Activated CD4-positive, CD25-positive, alpha-beta regulatory T cell (primary cell): ENCODE measurements at regions not wholly inside any gene's neighbourhood (a gene's known extent, or its start where the extent isn't known, plus 50 kb on each side); places are given as distances from the start of the nearest gene placed in this dataset.

Experiments
- DNase-seq, 4 experiments: peaks; one replicate each; lab custom pipeline; 2025; lab: John Stamatoyannopoulos, UW

GRCh38 chr11:15580775-15581095, 466.0 kb downstream of the INSC start:
- DNase-seq, result no peak

GRCh38 chr11:15584158-15584557, 469.4 kb downstream of the INSC start:
- DNase-seq, result no peak

DNA sequence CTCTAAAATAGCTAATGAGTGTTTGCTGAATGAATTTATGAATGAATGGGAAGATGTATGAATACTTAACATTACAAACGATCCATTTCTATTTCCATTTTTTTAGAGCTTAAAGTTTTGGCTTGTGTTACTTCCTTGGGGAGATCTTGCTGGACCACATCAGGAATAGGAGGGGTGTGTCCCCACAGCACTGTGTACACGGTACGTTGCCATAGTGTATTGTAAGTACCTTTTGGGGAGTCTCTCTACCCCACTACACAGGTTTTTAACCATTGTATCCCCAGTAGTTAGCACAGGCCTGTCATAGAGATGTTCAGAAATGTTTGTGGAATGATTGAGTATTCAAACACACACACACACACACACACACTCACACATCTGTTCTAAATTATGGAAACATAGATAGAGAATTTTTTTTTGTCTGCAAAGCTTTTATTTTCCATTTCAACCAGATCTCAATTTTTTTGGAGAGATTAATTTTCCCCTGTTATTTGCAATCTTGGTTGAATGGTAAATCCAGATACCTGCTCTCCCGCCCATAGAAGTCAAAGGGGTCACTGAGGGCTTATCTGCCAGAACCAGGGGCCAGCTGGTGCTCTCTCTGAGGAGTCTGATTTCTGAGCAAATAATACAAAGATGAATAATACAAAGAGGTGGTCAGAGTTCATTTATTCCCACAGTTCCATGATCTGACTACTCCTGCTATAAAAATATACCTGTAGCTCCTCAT, 471.0 kb downstream of the INSC start:
- no peak for DNase-seq

DNA sequence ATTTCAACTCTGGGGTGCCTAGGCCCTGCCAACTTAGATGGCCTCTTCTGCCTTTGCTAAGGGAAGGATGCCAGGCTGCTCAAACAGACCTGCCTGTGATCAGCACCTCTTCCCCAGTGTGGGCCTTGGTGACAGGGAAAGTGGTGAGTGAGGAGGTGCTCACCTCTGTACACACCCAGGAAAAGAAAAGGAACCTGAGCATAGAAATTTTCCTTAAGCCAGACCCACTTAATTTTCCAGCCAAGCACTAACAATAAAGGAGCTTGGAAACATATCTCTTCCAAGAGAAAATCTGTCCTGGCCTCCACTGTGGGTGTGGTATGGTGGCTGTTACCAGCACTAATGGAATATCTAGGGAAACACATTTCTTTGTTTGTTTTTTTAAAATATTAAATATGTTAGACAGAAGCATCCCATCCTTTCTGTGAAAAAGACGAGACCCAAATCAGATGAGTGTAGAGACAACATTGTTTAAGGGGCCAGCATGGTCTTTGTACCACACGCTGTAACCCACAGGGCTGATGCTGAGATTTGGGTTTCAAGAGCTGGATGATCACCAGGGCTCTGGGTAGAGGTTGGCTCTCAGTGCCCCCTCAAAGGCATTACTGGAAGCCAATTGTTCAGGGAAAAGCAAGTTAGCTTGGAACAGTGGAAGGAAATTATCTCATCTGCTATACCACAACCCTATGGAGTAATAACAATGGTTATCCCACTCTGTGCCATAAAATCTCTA, 472.2 kb downstream of the INSC start:
- DNase-seq, result no peak

DNA sequence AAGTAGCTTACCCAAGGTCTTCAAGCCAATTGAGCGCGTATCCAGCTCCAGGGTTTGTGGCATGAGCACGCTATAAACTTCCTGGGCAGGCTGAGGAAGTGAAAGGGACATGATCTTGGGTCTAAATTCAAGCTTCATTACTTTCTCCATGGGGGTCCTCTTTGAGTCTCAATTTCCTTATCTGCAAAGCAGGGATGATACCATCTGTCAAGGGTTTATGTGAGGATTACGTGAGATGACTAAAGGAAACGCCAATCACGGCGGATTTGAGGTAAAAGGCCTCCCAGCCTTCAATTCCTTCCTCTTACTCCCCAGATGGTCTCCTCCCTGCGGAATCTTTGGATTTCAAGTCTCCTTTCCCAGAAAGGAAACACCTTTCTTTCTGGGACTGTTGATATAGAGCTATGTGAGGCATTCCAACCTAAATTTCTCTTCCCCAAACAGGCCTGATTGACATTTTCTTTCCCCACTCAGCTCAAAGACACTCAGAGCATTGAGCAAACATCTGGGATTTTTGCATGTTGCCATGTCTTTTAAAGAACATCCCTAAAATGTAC, 474.4 kb downstream of the INSC start:
- no peak for DNase-seq

DNA sequence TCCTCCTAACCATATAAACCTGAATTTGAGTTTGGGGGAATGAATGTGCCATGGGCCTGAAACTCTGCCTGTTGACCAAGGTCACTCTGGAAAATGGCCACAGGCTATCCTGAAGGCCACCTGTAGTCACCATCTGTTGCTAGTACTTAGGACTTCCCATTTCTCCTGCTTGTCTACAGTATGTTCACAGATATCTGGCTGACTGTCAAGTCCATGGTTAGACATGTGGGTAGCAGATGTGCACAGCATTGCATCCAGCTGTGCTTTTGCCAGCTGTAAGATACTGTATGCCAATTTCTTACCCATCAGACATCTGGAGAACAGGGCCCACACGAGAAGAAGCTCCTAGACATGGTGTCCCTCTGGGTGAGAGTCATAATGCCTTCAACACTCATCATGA, 475.4 kb downstream of the INSC start:
- DNase-seq, result no peak

DNA sequence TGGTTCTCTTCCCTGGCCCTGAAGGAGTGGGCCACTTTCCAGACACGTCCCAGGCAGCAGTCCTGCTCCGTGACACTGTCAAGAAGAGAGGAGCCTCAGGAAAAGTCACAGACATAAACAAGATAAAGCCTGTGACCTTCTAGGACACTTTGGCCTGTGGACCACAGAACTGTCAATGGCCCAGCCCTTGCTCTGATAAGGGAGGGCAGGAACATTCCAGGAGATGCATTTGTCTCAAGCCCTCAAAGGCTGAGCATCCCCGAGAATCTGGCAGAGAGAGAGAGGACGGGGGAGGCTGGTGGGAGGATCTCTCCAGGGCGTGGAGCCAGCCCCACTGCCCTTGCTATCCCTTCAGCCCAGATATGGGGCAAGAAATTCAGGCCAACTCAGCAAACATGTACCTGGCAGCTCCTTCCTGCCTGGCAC, 476.4 kb downstream of the INSC start:
- no peak for DNase-seq

DNA sequence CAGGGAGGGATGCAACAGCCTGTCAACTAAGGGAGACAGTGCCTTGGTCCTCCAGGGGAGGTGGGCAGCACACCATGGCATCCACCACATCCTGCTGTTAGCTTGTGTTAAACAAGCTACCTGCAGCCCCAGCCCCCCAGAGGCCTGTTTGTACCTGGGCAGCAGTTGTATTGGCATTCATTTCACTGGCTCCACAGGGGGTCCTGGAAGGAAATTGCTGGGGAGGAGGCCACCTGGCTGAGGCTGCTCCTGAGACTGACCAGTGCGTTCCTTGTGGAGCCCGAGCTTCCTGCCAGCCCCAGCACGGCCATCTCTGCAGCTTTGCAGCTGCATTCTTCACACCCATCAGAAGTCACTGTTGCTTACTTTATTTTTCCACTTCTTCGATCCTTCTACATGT, 479.9 kb downstream of the INSC start:
- no peak for DNase-seq

- no peak for DNase-seq
Measured at GRCh38 chr11:15599376-15599775, 484.7 kb downstream of the INSC start.

DNA sequence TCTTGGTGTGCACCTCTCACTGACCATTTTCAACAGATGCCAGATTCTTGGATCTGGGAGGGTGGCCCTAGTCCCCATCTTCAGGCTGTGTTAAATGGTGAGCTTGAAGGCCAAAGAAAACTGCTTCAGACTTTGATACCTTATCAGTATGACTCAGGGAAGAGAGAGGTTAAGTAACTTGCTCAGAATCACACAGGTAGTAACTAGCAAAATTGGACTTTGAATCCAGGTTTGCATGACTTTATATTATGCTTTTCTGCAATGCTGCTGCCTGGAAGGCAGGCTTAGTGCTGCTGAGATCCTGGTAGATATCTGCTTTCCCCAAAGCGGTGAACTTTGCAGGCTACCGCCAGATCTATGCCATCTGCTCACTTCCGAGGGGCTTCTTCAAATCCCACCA, 487.3 kb downstream of the INSC start:
- no peak for DNase-seq

GRCh38 chr11:15602785-15603567, 488.3 kb downstream of the INSC start:
- no peak for DNase-seq

DNA sequence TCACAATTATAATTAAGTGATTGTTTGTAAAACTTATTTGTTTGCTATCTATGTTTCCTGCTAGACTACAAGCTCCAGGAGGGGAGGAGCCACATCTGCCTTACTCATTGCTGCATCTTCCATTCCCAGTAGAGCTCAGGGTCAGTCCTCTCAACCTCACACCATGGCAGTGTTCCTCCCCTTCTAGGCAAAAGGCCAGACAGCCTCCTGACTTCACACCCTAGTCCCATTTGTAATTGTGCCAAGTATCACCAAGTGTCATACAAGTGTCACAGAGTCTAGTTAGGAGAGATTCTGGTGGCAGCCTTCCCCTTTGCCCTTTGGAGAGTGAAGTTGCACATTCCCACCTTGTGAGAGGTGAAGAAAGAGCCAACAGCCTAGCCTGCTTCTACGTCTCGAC, 490.4 kb downstream of the INSC start:
- DNase-seq, result no peak

DNA sequence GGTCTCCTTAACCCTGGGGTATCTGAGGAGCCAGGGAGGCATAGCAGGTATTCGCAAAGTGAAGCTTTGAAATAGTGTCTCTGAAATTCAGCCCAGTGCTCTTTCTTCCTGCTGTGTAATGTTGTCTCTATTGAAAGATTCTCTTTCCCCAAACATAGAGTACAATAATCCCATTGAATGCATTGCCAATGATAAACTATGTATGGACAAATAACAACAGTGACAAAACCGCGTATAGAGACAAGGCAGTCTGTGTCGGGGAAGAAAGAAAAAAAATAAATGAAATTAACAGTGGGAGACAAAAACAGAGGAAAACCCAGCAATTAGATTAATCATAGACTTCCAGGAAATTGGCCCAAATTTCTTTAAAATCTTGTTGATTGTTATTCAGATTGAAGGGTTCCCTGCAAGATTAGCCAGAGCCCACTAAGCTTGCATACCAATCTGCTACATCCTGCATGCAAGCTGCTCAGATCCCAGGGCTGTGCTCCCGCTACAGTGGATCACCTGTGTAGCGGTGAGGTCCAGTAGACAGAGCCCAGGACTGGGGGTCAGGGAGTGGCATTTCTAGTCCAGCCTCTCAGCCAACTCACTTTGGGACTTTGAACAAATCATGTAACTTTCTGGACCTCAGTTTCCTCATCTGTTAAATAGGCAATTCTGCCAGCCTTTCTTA, 492.8 kb downstream of the INSC start:
- DNase-seq, result no peak

GRCh38 chr11:15609445-15609844, 494.7 kb downstream of the INSC start:
- no peak for DNase-seq

DNA sequence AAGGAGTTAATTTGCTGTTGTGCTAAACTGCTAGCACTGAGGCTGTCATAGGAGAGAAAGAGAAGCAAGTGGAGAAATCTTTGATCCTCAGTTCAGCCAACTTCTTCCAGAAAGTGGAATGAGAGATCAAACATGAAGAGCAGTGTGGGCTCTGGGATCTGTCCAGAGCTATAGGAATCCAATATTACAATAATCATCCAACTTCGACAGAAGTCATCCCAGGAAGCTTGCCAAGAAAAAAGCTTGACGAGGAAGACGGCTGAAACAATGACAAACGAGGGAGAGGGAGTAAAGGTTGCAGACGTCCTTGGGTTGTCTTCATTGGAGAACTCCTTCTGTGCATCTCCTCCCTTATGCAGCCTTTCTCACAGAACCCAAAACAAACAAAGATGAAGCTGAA, 496.2 kb downstream of the INSC start:
- DNase-seq, result no peak

- DNase-seq, result no peak
Measured at GRCh38 chr11:15613251-15613650, 498.5 kb downstream of the INSC start.

DNA sequence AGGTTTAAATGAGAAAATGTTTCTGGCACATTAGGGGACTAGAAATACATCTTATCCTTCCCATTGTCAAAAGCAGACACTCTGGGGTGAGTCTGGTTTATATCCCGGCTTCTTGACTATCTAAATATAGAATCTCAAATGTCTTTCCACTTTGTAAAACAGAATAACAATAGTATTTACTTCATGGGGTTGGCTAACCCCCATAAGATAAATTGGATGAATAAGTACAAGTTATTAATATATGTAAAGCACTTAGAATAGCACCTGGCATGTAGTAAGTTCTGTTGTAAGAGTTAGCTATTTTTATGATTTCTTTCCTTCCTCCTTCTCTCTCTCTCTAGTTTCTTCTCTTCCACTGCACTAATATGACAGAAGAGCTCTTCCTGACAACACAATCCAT, 499.1 kb downstream of the INSC start:
- DNase-seq, result no peak

- DNase-seq, result no peak
Measured at GRCh38 chr11:15615398-15616096, 500.8 kb downstream of the INSC start.

DNA sequence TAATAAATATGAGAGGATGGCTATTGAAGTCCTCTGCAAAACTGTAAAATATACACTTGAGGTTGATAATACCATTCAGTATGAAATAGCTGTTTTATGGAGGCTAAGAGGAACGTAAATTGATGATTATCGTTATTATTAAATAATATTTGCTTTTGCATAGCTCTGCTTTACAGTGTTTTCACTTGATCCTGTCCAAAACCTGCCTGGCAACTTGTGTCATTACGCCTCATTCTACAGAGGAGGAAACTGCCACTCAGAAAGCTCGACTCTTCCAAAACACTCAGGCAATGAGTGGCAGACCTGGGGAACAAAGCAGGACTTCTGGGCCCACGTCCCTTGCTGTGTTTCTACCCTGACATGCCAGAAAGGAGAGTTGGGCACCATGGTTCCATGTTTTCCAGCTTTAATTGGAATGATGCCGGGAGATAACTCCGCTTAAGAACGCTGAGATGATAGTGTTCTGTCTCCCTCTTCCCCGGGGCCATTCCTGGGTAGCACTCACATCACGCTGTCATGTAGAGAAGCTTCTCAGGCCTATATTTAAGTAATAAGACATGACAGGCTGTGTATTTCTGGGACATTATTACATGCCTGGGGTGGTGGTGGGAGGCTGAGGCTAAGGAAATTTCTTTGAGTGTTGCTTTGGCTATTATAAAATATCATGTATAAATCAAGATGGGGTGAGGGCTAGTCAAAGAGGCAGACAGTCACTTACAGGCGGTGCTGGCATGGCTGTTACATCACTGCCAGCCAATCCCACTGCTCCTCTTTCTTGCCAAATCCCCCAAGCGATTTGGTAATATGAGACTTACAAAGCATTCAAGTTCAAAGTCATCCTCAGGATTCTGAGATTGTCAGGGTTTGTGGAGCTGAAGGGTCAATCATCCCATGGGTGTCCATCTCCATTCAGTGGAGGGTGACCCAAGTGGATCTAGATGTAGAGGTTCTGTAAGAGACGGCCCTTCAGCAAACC, 501.7 kb downstream of the INSC start:
- DNase-seq, result no peak

DNA sequence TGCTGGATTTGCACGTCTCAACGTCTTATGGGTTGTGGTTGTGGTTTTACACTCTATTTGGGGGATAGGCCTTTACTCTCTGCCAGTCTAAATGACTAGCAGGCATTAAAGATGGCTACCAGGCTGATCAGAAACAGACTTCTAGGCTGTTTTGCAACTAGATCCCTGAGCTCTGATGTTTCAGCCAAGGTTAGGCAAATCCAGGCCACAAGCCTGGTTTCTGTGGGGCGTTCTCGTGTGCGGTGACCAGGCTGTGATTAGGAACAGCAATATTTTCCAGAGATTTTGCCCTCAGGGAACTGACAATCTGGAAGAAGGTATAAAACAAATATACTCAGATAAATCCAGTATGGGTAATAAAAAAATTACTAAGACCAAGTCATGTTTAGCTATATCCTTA, 502.4 kb downstream of the INSC start:
- DNase-seq, result no peak
